Esophagus muscularis mucosa (tissue), 4 donors: ENCODE measurements at regions not wholly inside any gene's neighbourhood (a gene's known extent, or its start where the extent isn't known, plus 50 kb on each side); places are given as distances from the start of the nearest gene placed in this dataset.

Experiments
- DNase-seq: peaks from one replicate; pipeline ENCODE4 v3.0.0-alpha.2; 2017; ENCODE audit errors: extremely low spot score
- H3K27ac ChIP-seq, 4 donors: fragments of 200-600 bp; sonication (generic); replicated peaks in 1 of 4; 1 replicate in 3 of 4; 2 replicates in 1 of 4; pipeline ENCODE4 v1.5.1; 2016 to 2019; ENCODE audit warnings: mild to moderate bottlenecking in 1 of 4
- H3K27me3 ChIP-seq, 4 donors: fragments of 200-600 bp; sonication (generic); one replicate each; pipeline versions ENCODE4 v1.5.1 to v1.6.0; 2016 to 2019
- H3K36me3 ChIP-seq, 4 donors: fragments of 200-600 bp; sonication (generic); one replicate each; pipeline ENCODE4 v1.5.1; 2016 to 2019
- H3K4me1 ChIP-seq, 4 donors: fragments of 200-600 bp; sonication (generic); one replicate each; pipeline ENCODE4 v1.5.1; 2016 to 2019
- H3K4me3 ChIP-seq, 4 donors: fragments of 200-600 bp; sonication (generic); 1 replicate in 2 of 4; 2 replicates in 2 of 4; pipeline ENCODE4 v1.5.1; 2016 to 2019; ENCODE audit warnings: mild to moderate bottlenecking in 4 of 4, moderate library complexity in 1 of 4
- H3K9me3 ChIP-seq, 4 donors: fragments of 200-600 bp; sonication (generic); 1 replicate in 3 of 4; 2 replicates in 1 of 4; pipeline ENCODE4 v1.5.1; 2016 to 2019
- CTCF ChIP-seq, 3 experiments: fragments of 200-600 bp in 2 of 3; fragments of 450-650 bp in 1 of 3; sonication (generic) in 2 of 3; IDR thresholded peaks; one replicate each; pipeline ENCODE4 v1.5.1; 2017 to 2019; ENCODE audit warnings: antibody characterized with exemption in 3 of 3, mild to moderate bottlenecking in 2 of 3, moderate library complexity in 1 of 3
- EP300 ChIP-seq: sonication (generic); formaldehyde crosslinking; IDR thresholded peaks from one replicate; pipeline ENCODE4 v1.6.1; 2017; ENCODE audit warnings: antibody characterized with exemption
- POLR2A ChIP-seq: fragments of 450-650 bp; IDR thresholded peaks from one replicate; pipeline ENCODE4 v1.6.1; 2017; ENCODE audit warnings: antibody characterized with exemption, moderate library complexity, mild to moderate bottlenecking, low read depth
- POLR2AphosphoS5 ChIP-seq, 2 donors: sonication (generic); formaldehyde crosslinking; IDR thresholded peaks; one replicate each; pipeline ENCODE4 v1.6.1; 2017; ENCODE audit warnings: antibody characterized with exemption in 2 of 2
- WGBS: methylation state at CpG from one replicate; pipeline ENCODE4 v1.1.5; 2018; 5-methylcytosine and 5-hydroxymethylcytosine counted together
- intact Hi-C: fragments of 100-400 bp; cut with DNase I; formaldehyde crosslinking; loops from one replicate; pipeline ENCODE4 v1.15.1; 2023
- small RNA-seq, 3 donors: library from RNA; depleted of rRNA; stranded (forward); fragments of <200 nt; gene quantifications; one replicate each; pipeline ENCODE3, GENCODE V24; 2016

- WGBS, result 73% methylated on average over 3 of the region's 3 CpGs
- H3K36me3 ChIP-seq, result no peaks in the 10 kb centered on the region
- no peaks in the 10 kb centered on the region for H3K27me3 ChIP-seq
- TF ChIP-seq POLR2A (no peak), POLR2AphosphoS5 (IDR thresholded peaks at IDR 0.05) (no peak), CTCF (IDR thresholded peaks at IDR 0.05) (no peak), EP300 (no peak)
- DNase-seq, result no peak
- H3K27ac ChIP-seq, result no peak overlapping the region
- no peak overlapping the region for H3K4me3 ChIP-seq
- intact Hi-C loops, result no loop called here
- no peaks in the 10 kb centered on the region for H3K4me1 ChIP-seq
- H3K9me3 ChIP-seq, result no peaks in the 10 kb centered on the region
Observed at GRCh38 chr4:86543080-86543479, 51.0 kb upstream of the PTPN13 start.

GRCh38 chr4:86543560-86544309 is 50.4 kb upstream of the PTPN13 start:
- Histone ChIP-seq H3K27ac (no peak overlapping the region), H3K4me3 (no peak overlapping the region), H3K9me3 (no peaks in the 10 kb centered on the region), H3K36me3 (no peaks in the 10 kb centered on the region), H3K4me1 (no peaks in the 10 kb centered on the region), H3K27me3 (no peaks in the 10 kb centered on the region)
- TF ChIP-seq EP300, result no peak
- TF ChIP-seq POLR2AphosphoS5 (IDR thresholded peaks at IDR 0.05), result no peak
- no peak for TF ChIP-seq POLR2A
- no peak for TF ChIP-seq CTCF (IDR thresholded peaks at IDR 0.05)
- no peak for DNase-seq
- 51% methylated on average over 2 of the region's 2 CpGs for WGBS
- intact Hi-C loops, result no loop called here

- no peak for DNase-seq
Observed at GRCh38 chr4:86544310-86544966, 49.7 kb upstream of the PTPN13 start.

More at GRCh38 chr4:86544310-86544966, 49.7 kb upstream of the PTPN13 start:
- Histone ChIP-seq H3K4me3 (no peak overlapping the region), H3K9me3 (no peaks in the 10 kb centered on the region), H3K4me1 (no peaks in the 10 kb centered on the region), H3K27ac (no peak overlapping the region), H3K36me3 (no peaks in the 10 kb centered on the region), H3K27me3 (no peaks in the 10 kb centered on the region)
- 73% methylated on average over 2 of the region's 2 CpGs for WGBS
- TF ChIP-seq EP300 (no peak), POLR2AphosphoS5 (IDR thresholded peaks at IDR 0.05) (no peak), CTCF (IDR thresholded peaks at IDR 0.05) (no peak), POLR2A (no peak)
- intact Hi-C loops, result no loop called here

Small RNA genes in the stretch of these regions (small RNA-seq; reads per million reads assigned to genes)
- 0 reads per million in 3 donors for gene MIR4452
